ENCODE measurements at regions not wholly inside any gene's neighbourhood (a gene's known extent, or its start where the extent isn't known, plus 50 kb on each side); places are given as distances from the start of the nearest gene placed in this dataset.

DNA sequence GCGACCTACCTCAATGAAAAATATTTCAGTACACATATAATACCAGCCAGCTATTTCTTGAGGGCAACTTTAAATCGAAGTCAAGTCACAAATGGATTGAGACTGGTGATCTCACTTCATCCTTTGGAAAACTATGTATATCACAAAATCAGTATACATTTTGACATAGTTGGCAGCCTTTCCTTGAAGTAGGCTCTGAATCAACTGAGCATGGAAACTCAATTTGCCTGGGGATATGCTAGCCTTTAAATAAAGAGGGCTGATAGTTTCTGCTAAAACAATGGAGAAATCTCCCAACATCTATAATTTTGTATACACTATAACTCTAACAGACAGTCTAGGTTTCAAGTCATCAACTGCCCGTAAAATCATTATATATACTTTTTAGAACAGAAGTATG is 282.8 kb upstream of the TENM3 start:
- no peaks in the 10 kb centered on the region for H3K9me3 ChIP-seq
- intact Hi-C loops (cut with micrococcal nuclease; ENCODE audit: unreplicated experiment) = no loop called here
- H3K4me1 ChIP-seq = no peaks in the 10 kb centered on the region
- no peak overlapping the region for H3K27ac Mint-ChIP-seq (ENCODE audit: unreplicated experiment)
- no peaks in the 10 kb centered on the region for H3K27me3 ChIP-seq (replicated peaks; ENCODE audit: control insufficient read depth, insufficient read depth, low read length)
- H3K36me3 ChIP-seq (ENCODE audit: control insufficient read depth, insufficient read depth, low read length) = no peaks in the 10 kb centered on the region
- ChIA-PET CTCF (no interaction called here), POLR2A (no interaction called here)
- DNase-seq = no peak
- no TSS peak for BruUV-seq (replicated peaks)
- H3K27me3 Mint-ChIP-seq (ENCODE audit: insufficient read depth, unreplicated experiment) = peaks cover 5% of the 10 kb centered on the region
- H3K4me3 Mint-ChIP-seq (ENCODE audit: unreplicated experiment) = no peak overlapping the region
- no peaks in the 10 kb centered on the region for H3K36me3 Mint-ChIP-seq (ENCODE audit: insufficient read depth, unreplicated experiment)
- no peaks in the 10 kb centered on the region for H3K9me3 Mint-ChIP-seq (ENCODE audit: unreplicated experiment)
- no peaks in the 10 kb centered on the region for H3K4me1 Mint-ChIP-seq (ENCODE audit: low read depth, unreplicated experiment)
- TF ChIP-seq CTCF (IDR thresholded peaks at IDR 0.05; ENCODE audit: insufficient read depth in 1 of 2, low read depth in 1 of 2, low read length in 1 of 2, severe bottlenecking in 1 of 2, unreplicated experiment in 1 of 2) = no peak
- no peak overlapping the region for H3K4me3 ChIP-seq (ENCODE audit: low read depth, low read length)

- Mint-ChIP-seq H3K4me1 (ENCODE audit: low read depth, unreplicated experiment) (no peaks in the 10 kb centered on the region), H3K9me3 (ENCODE audit: unreplicated experiment) (no peaks in the 10 kb centered on the region), H3K36me3 (ENCODE audit: insufficient read depth, unreplicated experiment) (no peaks in the 10 kb centered on the region), H3K27ac (ENCODE audit: unreplicated experiment) (no peak overlapping the region), H3K27me3 (ENCODE audit: insufficient read depth, unreplicated experiment) (peaks cover 11% of the 10 kb centered on the region), H3K4me3 (ENCODE audit: unreplicated experiment) (no peak overlapping the region)
- POLR2A ChIA-PET = no interaction called here
- H3K4me3 ChIP-seq (ENCODE audit: low read depth, low read length) = no peak overlapping the region
- intact Hi-C loops (cut with micrococcal nuclease; ENCODE audit: unreplicated experiment) = no loop called here
- no TSS peak for BruUV-seq (replicated peaks)
- no peak for DNase-seq
- no peak for TF ChIP-seq CTCF (IDR thresholded peaks at IDR 0.05; ENCODE audit: insufficient read depth in 1 of 2, low read depth in 1 of 2, low read length in 1 of 2, severe bottlenecking in 1 of 2, unreplicated experiment in 1 of 2)
- no peaks in the 10 kb centered on the region for H3K27me3 ChIP-seq (replicated peaks; ENCODE audit: control insufficient read depth, insufficient read depth, low read length)
- no peaks in the 10 kb centered on the region for H3K36me3 ChIP-seq (ENCODE audit: control insufficient read depth, insufficient read depth, low read length)
- CTCF ChIA-PET = no interaction called here
- no peaks in the 10 kb centered on the region for H3K9me3 ChIP-seq
- H3K4me1 ChIP-seq = no peaks in the 10 kb centered on the region
Measured at GRCh38 chr4:181962321-181962720, 280.9 kb upstream of the TENM3 start.

- peaks cover 17% of the 10 kb centered on the region for H3K27me3 Mint-ChIP-seq (ENCODE audit: insufficient read depth, unreplicated experiment)
- H3K9me3 ChIP-seq = no peaks in the 10 kb centered on the region
- BruUV-seq (replicated peaks) = no TSS peak
- no peaks in the 10 kb centered on the region for H3K27me3 ChIP-seq (replicated peaks; ENCODE audit: control insufficient read depth, insufficient read depth, low read length)
- TF ChIP-seq CTCF (IDR thresholded peaks at IDR 0.05; ENCODE audit: insufficient read depth in 1 of 2, low read depth in 1 of 2, low read length in 1 of 2, severe bottlenecking in 1 of 2, unreplicated experiment in 1 of 2) = no peak
- H3K9me3 Mint-ChIP-seq (ENCODE audit: unreplicated experiment) = no peaks in the 10 kb centered on the region
- H3K36me3 Mint-ChIP-seq (ENCODE audit: insufficient read depth, unreplicated experiment) = no peaks in the 10 kb centered on the region
- no peak overlapping the region for H3K27ac Mint-ChIP-seq (ENCODE audit: unreplicated experiment)
- no peaks in the 10 kb centered on the region for H3K36me3 ChIP-seq (ENCODE audit: control insufficient read depth, insufficient read depth, low read length)
- H3K4me3 Mint-ChIP-seq (ENCODE audit: unreplicated experiment) = no peak overlapping the region
- no peak for DNase-seq
- H3K4me1 Mint-ChIP-seq (ENCODE audit: low read depth, unreplicated experiment) = no peaks in the 10 kb centered on the region
- POLR2A ChIA-PET = no interaction called here
- H3K4me3 ChIP-seq (ENCODE audit: low read depth, low read length) = no peak overlapping the region
- intact Hi-C loops (cut with micrococcal nuclease; ENCODE audit: unreplicated experiment) = no loop called here
- no peaks in the 10 kb centered on the region for H3K4me1 ChIP-seq
- CTCF ChIA-PET = no interaction called here
Measured at GRCh38 chr4:181964731-181965130, 278.5 kb upstream of the TENM3 start.

All from Caco-2 (cell line).